ENCODE measurements at regions not wholly inside any gene's neighbourhood (a gene's known extent, or its start where the extent isn't known, plus 50 kb on each side); places are given as distances from the start of the nearest gene placed in this dataset.
"Not testable (repeated sequence)": the region's sequence is repeated elsewhere in the genome, so short reads cannot be mapped to it uniquely, and the experiment has no call there.

GRCh38 chr11:134503100-134503499, 91.1 kb upstream of the B3GAT1 start:
- ATAC-seq (replicated peaks in 1 of 2) (no peak), DNase-seq (no peak)
- Mint-ChIP-seq H3K27me3 (ENCODE audit: low read depth) (peaks cover 18% of the 10 kb centered on the region), H3K4me3 (no peak overlapping the region), H3K27ac (no peak overlapping the region), H3K4me1 (ENCODE audit: low read depth) (no peaks in the 10 kb centered on the region), H3K36me3 (ENCODE audit: insufficient read depth in 2 of 2) (no peaks in the 10 kb centered on the region), H3K9me3 (no peaks in the 10 kb centered on the region)

GRCh38 chr11:134502153-134502550, 90.1 kb upstream of the B3GAT1 start:
- Mint-ChIP-seq H3K4me3 (no peak overlapping the region), H3K9me3 (no peaks in the 10 kb centered on the region), H3K4me1 (ENCODE audit: low read depth) (no peaks in the 10 kb centered on the region), H3K36me3 (ENCODE audit: insufficient read depth in 2 of 2) (no peaks in the 10 kb centered on the region), H3K27ac (no peak overlapping the region), H3K27me3 (ENCODE audit: low read depth) (peaks cover 26% of the 10 kb centered on the region)
- no peak for ATAC-seq (replicated peaks in 1 of 2)
- DNase-seq: no peak

- peaks cover 1 to 4% of the 10 kb centered on the region in 2 donors for H3K9me3 Mint-ChIP-seq
- ATAC-seq (replicated peaks in 1 of 2): no peak
- H3K4me3 Mint-ChIP-seq: no peak overlapping the region
- H3K27ac Mint-ChIP-seq: no peak overlapping the region
- H3K27me3 Mint-ChIP-seq (ENCODE audit: low read depth): peaks cover 32% of the 10 kb centered on the region
- no peak for DNase-seq
- H3K36me3 Mint-ChIP-seq (ENCODE audit: insufficient read depth in 2 of 2): peaks cover 3 to 5% of the 10 kb centered on the region in 2 donors
- H3K4me1 Mint-ChIP-seq (ENCODE audit: low read depth): no peaks in the 10 kb centered on the region
Observed at GRCh38 chr11:134501406-134502152, 89.5 kb upstream of the B3GAT1 start.

- Mint-ChIP-seq H3K27ac (no peak overlapping the region), H3K4me1 (ENCODE audit: low read depth) (no peaks in the 10 kb centered on the region), H3K36me3 (ENCODE audit: insufficient read depth in 2 of 2) (peaks cover 4 to 6% of the 10 kb centered on the region in 2 donors), H3K27me3 (ENCODE audit: low read depth) (peaks cover 34% of the 10 kb centered on the region), H3K4me3 (no peak overlapping the region), H3K9me3 (peaks cover 2 to 6% of the 10 kb centered on the region in 2 donors)
- DNase-seq (no peak), ATAC-seq (replicated peaks in 1 of 2) (no peak)
Observed at GRCh38 chr11:134500621-134501020, 88.6 kb upstream of the B3GAT1 start.

- DNase-seq (no peak), ATAC-seq (replicated peaks in 1 of 2) (no peak)
- Mint-ChIP-seq H3K4me1 (ENCODE audit: low read depth) (no peaks in the 10 kb centered on the region), H3K36me3 (ENCODE audit: insufficient read depth in 2 of 2) (peaks cover 8 to 10% of the 10 kb centered on the region in 2 donors), H3K9me3 (peaks cover 7 to 11% of the 10 kb centered on the region in 2 donors), H3K27ac (no peak overlapping the region), H3K4me3 (no peak overlapping the region), H3K27me3 (ENCODE audit: low read depth) (peaks cover 40% of the 10 kb centered on the region)
Observed at GRCh38 chr11:134499990-134500389, 87.9 kb upstream of the B3GAT1 start.

GRCh38 chr11:134498326-134499139, 86.5 kb upstream of the B3GAT1 start:
- Mint-ChIP-seq H3K27ac (no peak overlapping the region), H3K9me3 (peaks cover 11% of the 10 kb centered on the region in 2 donors)

GRCh38 chr11:134497586-134497985, 85.5 kb upstream of the B3GAT1 start:
- Mint-ChIP-seq H3K36me3 (ENCODE audit: insufficient read depth in 2 of 2) (peaks cover 10 to 11% of the 10 kb centered on the region in 2 donors), H3K4me3 (no peak overlapping the region), H3K9me3 (peaks cover 11 to 15% of the 10 kb centered on the region in 2 donors), H3K4me1 (ENCODE audit: low read depth) (no peaks in the 10 kb centered on the region), H3K27ac (no peak overlapping the region), H3K27me3 (ENCODE audit: low read depth) (peaks cover 32% of the 10 kb centered on the region)
- no peak for ATAC-seq (replicated peaks in 1 of 2)
- no peak for DNase-seq

More at GRCh38 chr11:134498326-134499139, 86.5 kb upstream of the B3GAT1 start:
- Mint-ChIP-seq H3K36me3 (ENCODE audit: insufficient read depth in 2 of 2) (peaks cover 10 to 11% of the 10 kb centered on the region in 2 donors), H3K27me3 (ENCODE audit: low read depth) (peaks cover 32% of the 10 kb centered on the region), H3K4me3 (no peak overlapping the region), H3K4me1 (ENCODE audit: low read depth) (no peaks in the 10 kb centered on the region)
- DNase-seq: no peak
- ATAC-seq (replicated peaks in 1 of 2): no peak

- H3K4me3 Mint-ChIP-seq; DNase-seq; H3K4me1 Mint-ChIP-seq (ENCODE audit: low read depth); ATAC-seq (replicated peaks in 1 of 2); H3K27ac Mint-ChIP-seq: not testable (repeated sequence)
- Mint-ChIP-seq H3K27me3 (ENCODE audit: low read depth) (peaks cover 32% of the 10 kb centered on the region), H3K9me3 (peaks cover 11 to 15% of the 10 kb centered on the region in 2 donors), H3K36me3 (ENCODE audit: insufficient read depth in 2 of 2) (peaks cover 10 to 11% of the 10 kb centered on the region in 2 donors)
Observed at GRCh38 chr11:134496058-134496457, 84.0 kb upstream of the B3GAT1 start.

- Mint-ChIP-seq H3K36me3 (ENCODE audit: insufficient read depth in 2 of 2) (peaks cover 10 to 11% of the 10 kb centered on the region in 2 donors), H3K27me3 (ENCODE audit: low read depth) (peaks cover 31% of the 10 kb centered on the region), H3K9me3 (peaks cover 11 to 15% of the 10 kb centered on the region in 2 donors)
- ATAC-seq (replicated peaks in 1 of 2); DNase-seq; H3K27ac Mint-ChIP-seq; H3K4me3 Mint-ChIP-seq; H3K4me1 Mint-ChIP-seq (ENCODE audit: low read depth): not testable (repeated sequence)
Observed at GRCh38 chr11:134494395-134494794, 82.4 kb upstream of the B3GAT1 start.

GRCh38 chr11:134492411-134492810, 80.4 kb upstream of the B3GAT1 start:
- H3K27ac Mint-ChIP-seq; DNase-seq; H3K4me1 Mint-ChIP-seq (ENCODE audit: low read depth); H3K4me3 Mint-ChIP-seq; ATAC-seq (replicated peaks in 1 of 2): not testable (repeated sequence)
- Mint-ChIP-seq H3K36me3 (ENCODE audit: insufficient read depth in 2 of 2) (peaks cover 10 to 11% of the 10 kb centered on the region in 2 donors), H3K27me3 (ENCODE audit: low read depth) (peaks cover 18% of the 10 kb centered on the region), H3K9me3 (peaks cover 11 to 15% of the 10 kb centered on the region in 2 donors)

GRCh38 chr11:134489728-134490127, 77.7 kb upstream of the B3GAT1 start:
- H3K36me3 Mint-ChIP-seq (ENCODE audit: insufficient read depth in 2 of 2): no peaks in the 10 kb centered on the region
- DNase-seq: no peak
- no peaks in the 10 kb centered on the region for H3K27me3 Mint-ChIP-seq (ENCODE audit: low read depth)
- H3K4me3 Mint-ChIP-seq: no peak overlapping the region
- H3K4me1 Mint-ChIP-seq (ENCODE audit: low read depth): no peaks in the 10 kb centered on the region
- ATAC-seq (replicated peaks in 1 of 2): no peak
- H3K9me3 Mint-ChIP-seq: peaks cover under 1 to 4% of the 10 kb centered on the region in 2 donors
- no peak overlapping the region for H3K27ac Mint-ChIP-seq

- Mint-ChIP-seq H3K27ac (no peak overlapping the region), H3K4me1 (ENCODE audit: low read depth) (no peaks in the 10 kb centered on the region), H3K4me3 (no peak overlapping the region), H3K27me3 (ENCODE audit: low read depth) (no peaks in the 10 kb centered on the region), H3K9me3 (peaks cover 0 to 4% of the 10 kb centered on the region in 2 donors), H3K36me3 (ENCODE audit: insufficient read depth in 2 of 2) (no peaks in the 10 kb centered on the region)
- ATAC-seq (replicated peaks in 1 of 2) (no peak), DNase-seq (no peak)
Observed at GRCh38 chr11:134488913-134489312, 76.9 kb upstream of the B3GAT1 start.

GRCh38 chr11:134488512-134488911, 76.5 kb upstream of the B3GAT1 start:
- H3K27me3 Mint-ChIP-seq (ENCODE audit: low read depth): no peaks in the 10 kb centered on the region
- H3K27ac Mint-ChIP-seq: no peak overlapping the region
- peaks cover 0 to 4% of the 10 kb centered on the region in 2 donors for H3K9me3 Mint-ChIP-seq
- DNase-seq (no peak), ATAC-seq (replicated peaks in 1 of 2) (no peak)
- H3K4me1 Mint-ChIP-seq (ENCODE audit: low read depth): no peaks in the 10 kb centered on the region
- no peak overlapping the region for H3K4me3 Mint-ChIP-seq
- H3K36me3 Mint-ChIP-seq (ENCODE audit: insufficient read depth in 2 of 2): no peaks in the 10 kb centered on the region

All from activated T-cell treated with anti-CD3 and anti-CD28 coated beads, Interleukin-2, amount 50 U/mL, for 72 hours (primary cell).